ENCODE measurements at regions not wholly inside any gene's neighbourhood (a gene's known extent, or its start where the extent isn't known, plus 50 kb on each side); places are given as distances from the start of the nearest gene placed in this dataset.
"Not testable (repeated sequence)": the region's sequence is repeated elsewhere in the genome, so short reads cannot be mapped to it uniquely, and the experiment has no call there.

DNA sequence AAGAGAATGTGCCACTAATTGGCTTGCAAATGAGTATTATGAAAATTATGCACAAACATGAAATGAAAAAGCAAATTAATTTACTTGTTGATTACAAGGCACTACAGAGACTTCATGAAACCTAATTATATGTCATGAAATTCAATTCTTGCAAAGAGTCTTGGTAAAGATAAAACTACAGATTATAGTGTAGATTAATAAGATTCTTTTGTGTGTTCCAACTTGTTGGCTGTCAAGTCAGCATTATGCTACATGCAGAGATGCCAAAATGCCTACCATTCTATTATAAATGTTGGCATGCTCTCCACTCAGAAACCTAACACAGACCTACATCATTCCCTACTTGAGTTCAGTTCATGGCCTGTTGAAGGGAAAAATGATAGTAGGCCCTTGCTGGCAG, 97.2 kb upstream of the KITLG start:
- H3K4me1 ChIP-seq (ENCODE audit: insufficient read depth, low read length) = no peaks in the 10 kb centered on the region
- H3K27me3 ChIP-seq (ENCODE audit: insufficient read depth, low read length) = no peaks in the 10 kb centered on the region
- H3K9me3 ChIP-seq (ENCODE audit: low read depth, low read length) = no peaks in the 10 kb centered on the region
- H3K4me3 ChIP-seq (ENCODE audit: low read length) = no peak overlapping the region

DNA sequence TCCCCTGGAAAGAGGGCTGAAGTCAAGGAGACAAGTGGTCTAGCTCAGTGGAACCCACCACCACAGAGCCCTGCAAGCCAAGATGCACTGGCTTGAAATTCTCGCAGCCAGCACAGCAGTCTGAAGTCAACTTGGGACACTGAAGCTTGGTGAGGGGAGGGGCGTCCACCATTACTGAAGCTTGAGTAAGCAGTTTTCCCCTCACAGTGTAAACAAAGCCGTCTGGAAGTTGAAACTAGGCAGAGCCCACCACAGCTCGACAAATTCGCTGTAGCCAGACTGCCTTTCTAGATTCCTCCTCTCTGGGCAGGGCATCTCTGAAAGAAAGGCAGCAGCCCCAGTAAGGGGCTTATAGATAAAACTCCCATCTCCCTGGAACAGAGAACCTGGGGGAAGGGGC, 87.3 kb upstream of the KITLG start:
- H3K9me3 ChIP-seq (ENCODE audit: low read depth, low read length); H3K4me3 ChIP-seq (ENCODE audit: low read length); H3K4me1 ChIP-seq (ENCODE audit: insufficient read depth, low read length); H3K27me3 ChIP-seq (ENCODE audit: insufficient read depth, low read length): not testable (repeated sequence)

DNA sequence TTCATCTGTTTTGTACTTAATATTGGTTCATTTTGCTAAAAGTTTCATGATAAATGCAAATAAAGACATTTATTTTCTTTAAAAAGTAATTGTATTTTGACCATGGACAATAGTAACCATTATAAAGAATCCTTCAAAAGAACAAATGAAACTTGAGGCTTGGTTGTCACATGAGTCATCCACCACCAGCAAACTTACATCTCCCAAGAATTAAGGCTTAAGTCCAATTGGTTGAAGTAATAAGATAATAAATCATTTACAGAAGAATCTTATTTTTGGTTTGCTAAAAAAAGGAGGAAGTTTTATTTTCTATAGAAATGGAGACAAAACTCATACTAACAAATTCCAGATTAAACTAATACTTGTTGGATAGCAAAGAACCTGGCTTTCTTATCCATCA, 84.8 kb upstream of the KITLG start:
- H3K9me3 ChIP-seq (ENCODE audit: low read depth, low read length) = no peaks in the 10 kb centered on the region
- H3K4me1 ChIP-seq (ENCODE audit: insufficient read depth, low read length) = no peaks in the 10 kb centered on the region
- H3K27me3 ChIP-seq (ENCODE audit: insufficient read depth, low read length) = no peaks in the 10 kb centered on the region
- H3K4me3 ChIP-seq (ENCODE audit: low read length) = no peak overlapping the region

DNA sequence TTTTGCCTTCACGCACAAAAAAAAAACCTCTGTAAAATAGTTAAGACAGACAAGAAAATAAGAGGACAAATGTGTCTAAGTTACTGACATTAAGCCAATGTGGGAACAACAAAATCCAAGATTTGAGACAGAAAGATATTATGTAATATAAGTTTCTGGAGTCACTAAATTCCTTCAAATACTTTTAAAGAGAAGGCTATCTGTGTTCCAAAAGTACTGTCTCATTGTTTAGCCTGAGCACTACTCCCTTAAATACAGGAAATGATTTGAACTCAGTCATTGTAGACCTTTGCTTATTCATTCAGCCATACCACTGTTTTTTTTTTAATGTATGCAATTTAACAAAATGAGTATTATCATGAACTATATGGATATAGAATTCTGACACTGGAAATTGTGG, 82.7 kb upstream of the KITLG start:
- no peaks in the 10 kb centered on the region for H3K9me3 ChIP-seq (ENCODE audit: low read depth, low read length)
- no peak overlapping the region for H3K4me3 ChIP-seq (ENCODE audit: low read length)
- no peaks in the 10 kb centered on the region for H3K27me3 ChIP-seq (ENCODE audit: insufficient read depth, low read length)
- peaks cover 4% of the 10 kb centered on the region for H3K4me1 ChIP-seq (ENCODE audit: insufficient read depth, low read length)

DNA sequence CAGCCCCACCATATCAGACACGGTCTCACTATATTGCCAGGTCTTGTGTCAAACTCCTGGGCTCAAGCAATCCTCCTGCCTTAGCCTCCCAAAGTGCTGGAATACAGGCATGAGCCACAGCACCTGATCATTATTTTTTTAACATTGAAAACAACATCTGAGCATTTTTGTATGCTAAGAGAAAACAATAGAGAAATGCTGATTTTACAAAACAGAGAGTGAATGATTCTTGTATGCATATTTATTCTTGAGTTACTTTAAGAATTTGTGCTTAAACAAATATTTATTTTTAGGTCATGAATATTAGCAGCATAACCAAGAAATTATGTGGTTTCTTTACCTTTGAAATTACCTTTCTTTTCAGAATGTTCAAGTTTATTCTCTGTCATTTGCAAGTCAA, 81.8 kb upstream of the KITLG start:
- no peak overlapping the region for H3K4me3 ChIP-seq (ENCODE audit: low read length)
- H3K9me3 ChIP-seq (ENCODE audit: low read depth, low read length) = no peaks in the 10 kb centered on the region
- H3K4me1 ChIP-seq (ENCODE audit: insufficient read depth, low read length) = peaks cover 4% of the 10 kb centered on the region
- H3K27me3 ChIP-seq (ENCODE audit: insufficient read depth, low read length) = no peaks in the 10 kb centered on the region

DNA sequence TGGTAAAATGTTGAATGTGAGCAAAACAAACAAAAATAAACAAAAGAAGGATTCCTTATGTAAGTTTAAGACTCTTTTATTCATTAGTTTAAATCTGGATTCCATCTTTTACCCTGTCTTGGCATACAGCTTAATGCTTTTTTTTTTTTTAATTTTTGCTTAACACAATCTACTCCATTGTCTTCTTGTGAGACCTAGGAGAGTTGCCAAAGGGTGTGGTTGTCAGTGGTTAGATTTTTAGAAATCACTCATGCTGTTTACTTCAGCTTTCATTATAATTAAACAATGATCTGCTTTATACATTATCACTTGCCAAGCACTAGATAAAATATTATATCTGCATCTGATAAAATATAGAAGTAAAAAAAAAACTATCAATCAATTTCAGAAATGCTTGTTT, 77.7 kb upstream of the KITLG start:
- no peaks in the 10 kb centered on the region for H3K27me3 ChIP-seq (ENCODE audit: insufficient read depth, low read length)
- H3K4me3 ChIP-seq (ENCODE audit: low read length) = no peak overlapping the region
- H3K4me1 ChIP-seq (ENCODE audit: insufficient read depth, low read length) = peaks cover 4% of the 10 kb centered on the region
- no peaks in the 10 kb centered on the region for H3K9me3 ChIP-seq (ENCODE audit: low read depth, low read length)

DNA sequence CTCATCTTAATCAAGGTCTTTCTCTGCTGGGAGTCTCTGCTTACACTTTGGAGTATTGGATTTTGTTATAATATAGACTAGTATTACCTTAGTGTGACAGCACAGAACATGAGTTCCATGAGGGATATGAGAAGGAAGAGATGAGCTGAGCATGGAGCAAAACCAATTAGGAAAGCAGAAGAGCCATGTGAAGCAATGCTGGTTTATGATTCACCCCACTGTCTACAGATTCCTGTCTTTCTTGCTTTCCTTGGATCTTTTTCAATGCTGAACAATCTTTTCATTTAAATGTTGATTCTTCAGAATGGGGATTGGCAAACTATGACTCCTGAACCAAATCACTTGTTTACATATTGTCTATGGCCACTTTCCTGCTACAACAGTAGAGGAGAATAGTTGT, 70.4 kb upstream of the KITLG start:
- no peaks in the 10 kb centered on the region for H3K4me1 ChIP-seq (ENCODE audit: insufficient read depth, low read length)
- H3K4me3 ChIP-seq (ENCODE audit: low read length) = no peak overlapping the region
- no peaks in the 10 kb centered on the region for H3K9me3 ChIP-seq (ENCODE audit: low read depth, low read length)

DNA sequence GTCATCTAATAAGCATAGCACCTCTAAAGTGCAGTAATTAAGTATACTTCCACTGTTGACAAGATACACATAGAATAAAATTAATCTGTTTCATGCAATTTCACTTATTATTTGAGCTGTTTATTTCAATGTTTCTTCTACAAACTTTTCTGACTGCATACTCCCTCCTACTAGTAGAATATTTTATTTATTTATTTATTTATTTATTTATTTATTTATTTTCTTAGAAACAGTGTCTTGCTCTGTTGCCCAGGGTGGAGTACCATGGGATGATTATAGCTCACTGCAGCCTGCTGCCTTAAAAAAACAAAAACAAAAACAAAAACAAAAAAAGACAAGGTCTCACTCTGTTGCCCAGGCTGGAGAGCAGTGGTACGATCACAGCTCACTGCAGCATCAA, 68.4 kb upstream of the KITLG start:
- no peak overlapping the region for H3K4me3 ChIP-seq (ENCODE audit: low read length)
- peaks cover 10% of the 10 kb centered on the region for H3K4me1 ChIP-seq (ENCODE audit: insufficient read depth, low read length)
- no peaks in the 10 kb centered on the region for H3K27me3 ChIP-seq (ENCODE audit: insufficient read depth, low read length)
- no peaks in the 10 kb centered on the region for H3K9me3 ChIP-seq (ENCODE audit: low read depth, low read length)

More for the DNA sequence above, 70.4 kb upstream of the KITLG start:
- H3K27me3 ChIP-seq (ENCODE audit: insufficient read depth, low read length) = no peaks in the 10 kb centered on the region

DNA sequence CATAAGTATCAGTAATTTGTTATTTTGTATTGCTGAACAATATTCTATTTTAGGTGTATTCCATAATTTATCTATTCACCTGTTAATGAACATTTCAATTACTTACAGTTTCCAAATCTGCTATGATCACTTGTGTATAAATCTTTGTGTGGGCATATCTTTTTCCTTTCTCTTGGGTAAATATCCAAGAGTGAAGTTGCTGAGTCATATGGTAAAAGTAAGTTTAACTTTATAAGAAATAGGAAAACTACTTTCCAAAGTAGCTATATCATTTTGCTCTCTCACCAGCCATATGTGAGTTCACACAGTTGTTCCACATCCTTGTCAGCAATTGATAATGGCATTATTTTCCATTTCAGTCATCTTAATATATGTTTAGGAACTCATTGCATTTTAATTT, 66.6 kb upstream of the KITLG start:
- Histone ChIP-seq H3K4me3 (ENCODE audit: low read length) (no peak overlapping the region), H3K27me3 (ENCODE audit: insufficient read depth, low read length) (no peaks in the 10 kb centered on the region), H3K4me1 (ENCODE audit: insufficient read depth, low read length) (peaks cover 10% of the 10 kb centered on the region), H3K9me3 (ENCODE audit: low read depth, low read length) (no peaks in the 10 kb centered on the region)

DNA sequence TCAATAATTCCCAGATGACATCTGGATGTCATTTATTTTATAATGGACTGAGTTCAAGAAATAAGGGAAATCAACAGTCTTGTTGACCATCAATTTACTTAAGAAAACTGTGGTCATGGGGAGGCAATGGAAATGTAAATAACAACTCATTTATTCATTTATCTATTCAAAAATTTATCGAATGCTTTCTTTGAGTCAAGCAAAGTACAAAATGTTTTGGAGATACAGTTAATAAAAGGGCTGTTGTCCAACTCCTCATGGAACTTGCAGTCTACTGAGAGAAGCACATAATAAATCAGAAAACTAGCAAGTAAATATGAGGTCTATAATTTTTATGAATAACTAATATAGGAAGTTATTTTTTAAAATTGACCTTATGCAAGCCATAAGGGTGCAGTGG, 65.5 kb upstream of the KITLG start:
- no peak overlapping the region for H3K4me3 ChIP-seq (ENCODE audit: low read length)
- H3K27me3 ChIP-seq (ENCODE audit: insufficient read depth, low read length) = no peaks in the 10 kb centered on the region
- peaks cover 10% of the 10 kb centered on the region for H3K4me1 ChIP-seq (ENCODE audit: insufficient read depth, low read length)
- H3K9me3 ChIP-seq (ENCODE audit: low read depth, low read length) = no peaks in the 10 kb centered on the region

DNA sequence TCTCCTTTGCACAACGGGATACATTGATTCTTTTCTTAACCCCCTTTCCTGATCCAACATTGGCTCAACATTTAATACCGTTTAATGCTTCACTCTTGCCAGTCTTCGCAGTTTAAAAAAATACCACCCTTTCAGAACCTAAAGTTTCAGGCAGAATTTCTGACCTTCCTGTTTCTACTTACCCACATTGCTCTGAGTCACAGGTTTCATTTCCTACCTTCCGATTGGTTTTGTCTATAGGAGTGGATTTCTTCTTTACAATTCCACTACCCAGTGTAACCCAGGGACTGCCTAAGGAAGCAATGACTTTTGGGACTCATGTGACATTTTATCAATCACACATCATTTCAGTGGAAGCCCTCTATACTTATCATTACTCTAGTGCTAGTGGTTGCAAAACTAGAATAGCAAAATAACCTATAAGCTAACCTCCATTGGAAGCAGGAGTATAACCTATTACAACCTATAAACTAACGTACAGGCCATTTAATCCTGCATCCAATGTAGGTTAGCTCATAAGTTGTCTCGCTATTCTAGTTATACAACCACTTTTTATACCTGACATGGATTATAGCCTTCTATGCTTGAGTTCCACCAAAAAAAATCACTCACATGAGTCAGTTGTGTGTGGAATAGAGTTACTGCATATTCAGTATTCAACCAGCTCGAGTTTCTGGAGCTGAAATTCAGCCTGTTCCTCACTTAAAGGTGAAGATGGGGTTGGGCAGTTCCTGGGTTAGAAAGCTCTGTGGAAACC, 64.9 kb upstream of the KITLG start:
- no peaks in the 10 kb centered on the region for H3K9me3 ChIP-seq (ENCODE audit: low read depth, low read length)

DNA sequence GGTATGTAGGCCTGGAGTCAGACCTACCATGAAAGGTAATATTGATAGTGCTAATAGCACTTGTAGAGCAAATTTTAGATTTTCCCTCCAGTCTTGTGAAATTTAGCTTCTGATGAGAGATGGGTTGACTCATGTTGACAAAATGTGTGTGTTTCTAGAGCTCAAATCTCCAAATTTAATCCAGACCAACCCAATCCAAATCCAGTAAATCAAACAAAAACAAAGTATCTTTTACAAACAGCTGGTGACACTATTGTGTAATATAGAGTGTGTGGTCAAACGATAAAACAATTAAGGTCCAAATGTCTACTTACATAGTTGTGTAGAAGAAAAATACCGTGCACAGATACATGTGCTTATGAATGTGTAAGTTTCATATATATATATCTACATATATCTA, 63.4 kb upstream of the KITLG start:
- no peaks in the 10 kb centered on the region for H3K9me3 ChIP-seq (ENCODE audit: low read depth, low read length)
- H3K27me3 ChIP-seq (ENCODE audit: insufficient read depth, low read length) = no peaks in the 10 kb centered on the region
- H3K4me3 ChIP-seq (ENCODE audit: low read length) = no peak overlapping the region
- peaks cover 17% of the 10 kb centered on the region for H3K4me1 ChIP-seq (ENCODE audit: insufficient read depth, low read length)

More for the DNA sequence above, 64.9 kb upstream of the KITLG start:
- no peak overlapping the region for H3K4me3 ChIP-seq (ENCODE audit: low read length)
- H3K4me1 ChIP-seq (ENCODE audit: insufficient read depth, low read length) = peaks cover 10% of the 10 kb centered on the region
- no peaks in the 10 kb centered on the region for H3K27me3 ChIP-seq (ENCODE audit: insufficient read depth, low read length)

DNA sequence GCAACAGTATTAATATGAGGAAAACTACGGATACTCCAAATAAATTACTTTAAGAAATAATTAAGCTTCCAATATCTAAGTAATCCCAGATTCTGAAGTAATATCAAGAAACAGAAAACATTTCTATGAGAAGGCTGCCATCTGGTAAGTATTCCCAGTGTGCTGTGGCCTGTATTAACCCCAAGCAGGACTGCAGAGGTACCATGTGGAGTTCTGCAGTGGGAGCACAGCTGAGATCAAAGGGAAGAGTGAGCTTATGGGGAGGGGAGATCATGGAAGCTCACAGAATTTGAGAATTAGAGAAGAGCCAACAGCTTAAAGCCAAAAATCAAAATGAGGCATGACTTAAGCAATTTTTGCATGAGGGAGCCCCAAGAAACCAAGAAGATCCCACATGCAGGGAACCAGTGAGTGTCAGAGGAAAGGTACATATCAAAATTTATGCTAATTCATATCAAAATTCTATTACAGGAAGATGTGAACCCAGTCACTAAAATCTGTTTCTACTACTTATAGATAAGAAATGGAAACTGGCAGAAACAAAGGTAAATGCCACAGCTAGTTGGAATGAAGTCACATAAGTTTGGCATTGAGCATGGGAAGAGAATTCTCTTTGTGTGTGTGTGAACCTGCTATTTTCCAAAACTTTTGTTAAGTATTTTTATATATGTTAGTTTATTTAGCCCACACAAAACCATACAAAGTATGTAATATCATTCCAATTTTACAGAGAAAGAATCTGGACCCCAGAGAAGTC, 62.6 kb upstream of the KITLG start:
- peaks cover 22% of the 10 kb centered on the region for H3K4me1 ChIP-seq (ENCODE audit: insufficient read depth, low read length)
- H3K4me3 ChIP-seq (ENCODE audit: low read length) = no peak overlapping the region
- H3K27me3 ChIP-seq (ENCODE audit: insufficient read depth, low read length) = no peaks in the 10 kb centered on the region
- no peaks in the 10 kb centered on the region for H3K9me3 ChIP-seq (ENCODE audit: low read depth, low read length)

DNA sequence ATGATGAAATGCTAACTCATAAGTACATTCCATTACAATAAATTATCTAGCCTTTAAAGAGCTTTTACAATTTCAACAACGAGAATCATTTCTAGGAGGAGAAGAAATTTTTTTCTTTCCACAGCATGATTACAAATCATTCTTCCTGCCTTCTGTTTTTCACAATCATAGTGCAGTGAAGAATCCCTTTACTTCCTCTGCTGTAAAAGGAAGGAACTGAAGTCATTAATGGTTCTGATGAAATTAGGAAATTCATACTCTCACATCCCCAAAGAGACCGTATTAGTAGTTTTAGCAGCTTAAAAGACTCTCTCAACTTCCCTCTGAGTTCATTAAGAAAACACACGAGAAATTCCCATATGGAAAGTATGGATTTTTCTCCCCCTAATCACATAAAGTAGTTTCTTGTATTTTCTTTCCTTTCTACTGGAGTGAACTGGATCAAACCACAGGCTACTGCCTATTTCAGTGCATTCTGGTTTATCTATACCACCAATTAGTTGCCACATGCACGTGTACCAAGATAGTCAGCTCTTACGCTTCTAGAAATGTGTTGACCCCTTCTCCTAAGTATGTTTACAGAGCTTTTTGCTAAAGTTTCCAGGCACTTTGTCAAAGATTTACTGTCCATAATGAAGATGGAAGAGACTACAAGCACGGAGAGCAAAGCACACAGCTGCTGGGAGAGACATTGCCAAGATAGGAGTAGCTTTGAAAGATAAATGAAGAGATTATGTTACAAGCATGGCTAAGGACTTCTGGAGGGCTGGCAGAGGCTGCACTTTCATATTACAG, 58.9 kb upstream of the KITLG start:
- peaks cover 13% of the 10 kb centered on the region for H3K4me1 ChIP-seq (ENCODE audit: insufficient read depth, low read length)
- H3K27me3 ChIP-seq (ENCODE audit: insufficient read depth, low read length) = no peaks in the 10 kb centered on the region
- no peak overlapping the region for H3K4me3 ChIP-seq (ENCODE audit: low read length)
- no peaks in the 10 kb centered on the region for H3K9me3 ChIP-seq (ENCODE audit: low read depth, low read length)

DNA sequence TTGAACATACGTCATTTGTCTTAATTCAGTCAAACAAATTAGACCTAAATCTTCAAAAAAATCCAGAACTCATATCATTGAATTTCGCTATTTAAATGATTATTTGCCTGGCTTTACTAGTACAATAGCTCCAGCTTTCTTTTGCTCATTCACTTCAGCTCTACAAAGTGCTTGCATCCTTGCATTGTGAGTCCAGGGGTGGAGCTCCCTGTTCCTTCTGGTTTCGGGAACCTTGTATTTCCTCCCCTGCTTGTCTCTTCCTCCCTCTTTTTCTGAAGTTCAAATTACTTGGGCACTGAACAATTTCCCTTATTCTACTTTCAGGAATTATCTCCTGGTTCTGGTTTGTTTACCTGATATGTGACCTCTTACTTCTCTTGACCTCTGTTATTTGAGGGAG, 58.1 kb upstream of the KITLG start:
- no peak overlapping the region for H3K4me3 ChIP-seq (ENCODE audit: low read length)

More for the DNA sequence above, 58.1 kb upstream of the KITLG start:
- no peaks in the 10 kb centered on the region for H3K9me3 ChIP-seq (ENCODE audit: low read depth, low read length)
- no peaks in the 10 kb centered on the region for H3K27me3 ChIP-seq (ENCODE audit: insufficient read depth, low read length)
- peaks cover 13% of the 10 kb centered on the region for H3K4me1 ChIP-seq (ENCODE audit: insufficient read depth, low read length)
